ENCODE measurements at regions not wholly inside any gene's neighbourhood (a gene's known extent, or its start where the extent isn't known, plus 50 kb on each side); places are given as distances from the start of the nearest gene placed in this dataset.
"Not testable (repeated sequence)": the region's sequence is repeated elsewhere in the genome, so short reads cannot be mapped to it uniquely, and the experiment has no call there.

GRCh38 chr1:143574891-143575520, 396.8 kb downstream of the FAM72C start:
- DNase-seq = no peak

GRCh38 chr1:143572661-143573060, 399.1 kb downstream of the FAM72C start:
- not testable (repeated sequence) for DNase-seq

- DNase-seq = not testable (repeated sequence)
Observed at GRCh38 chr1:143563761-143564160, 408.0 kb downstream of the FAM72C start.

DNA sequence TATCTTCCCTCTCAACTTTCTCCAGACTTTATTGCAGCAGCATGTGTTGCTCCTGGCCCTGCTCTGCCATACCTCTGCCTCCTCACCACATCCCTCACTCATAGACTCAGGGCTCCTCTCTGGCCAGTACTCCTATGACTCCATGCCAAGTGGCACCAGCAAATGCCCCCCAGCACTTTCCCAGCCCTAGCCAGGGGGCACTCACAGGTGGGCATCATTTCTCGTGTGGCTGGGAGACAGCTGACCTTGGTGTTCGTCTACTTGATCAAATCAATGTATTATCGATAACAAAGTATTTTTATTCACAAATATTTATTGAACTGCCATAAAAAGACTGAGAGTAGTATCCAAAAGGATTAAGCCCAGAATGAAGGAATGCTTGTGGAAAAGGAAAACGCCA, 418.2 kb downstream of the FAM72C start:
- DNase-seq = no peak

- DNase-seq = not testable (repeated sequence)
Observed at GRCh38 chr1:143504703-143505102, 467.1 kb downstream of the FAM72C start.

DNA sequence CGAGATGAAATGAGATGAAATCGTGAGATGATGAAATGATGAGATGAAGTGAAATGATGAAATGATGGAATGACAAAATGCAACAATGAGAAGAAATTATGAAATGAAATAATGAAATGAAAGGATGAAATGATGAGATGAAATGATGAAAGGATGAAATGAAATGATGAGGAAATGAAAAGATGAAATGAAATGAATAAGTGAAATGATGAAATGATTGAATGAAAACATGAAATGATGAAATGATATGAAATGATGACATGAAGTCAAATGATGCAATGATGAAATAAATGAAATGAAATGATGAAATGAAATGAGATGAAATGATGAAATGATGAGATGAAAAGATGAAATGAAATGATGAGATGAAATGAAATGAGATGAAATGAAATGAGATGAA, 467.7 kb downstream of the FAM72C start:
- DNase-seq = not testable (repeated sequence)

DNA sequence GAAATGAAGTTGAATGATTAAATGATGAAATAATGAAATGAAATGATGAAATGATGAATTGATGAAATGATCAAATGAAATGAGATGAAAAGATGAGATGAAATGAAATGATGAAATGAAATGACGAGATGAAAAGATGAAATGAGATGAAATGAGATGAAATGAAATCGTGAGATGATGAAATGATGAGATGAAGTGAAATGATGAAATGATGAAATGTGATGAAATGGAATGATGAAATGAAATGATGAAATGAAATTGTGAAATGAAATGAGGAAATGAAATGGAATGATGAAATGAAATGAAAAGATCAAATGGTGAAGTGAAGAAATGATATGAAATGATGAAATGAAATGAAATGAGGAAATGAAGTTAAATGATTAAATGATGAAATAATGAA, 468.7 kb downstream of the FAM72C start:
- DNase-seq = not testable (repeated sequence)

GRCh38 chr1:143502038-143502437, 469.7 kb downstream of the FAM72C start:
- DNase-seq = not testable (repeated sequence)

DNA sequence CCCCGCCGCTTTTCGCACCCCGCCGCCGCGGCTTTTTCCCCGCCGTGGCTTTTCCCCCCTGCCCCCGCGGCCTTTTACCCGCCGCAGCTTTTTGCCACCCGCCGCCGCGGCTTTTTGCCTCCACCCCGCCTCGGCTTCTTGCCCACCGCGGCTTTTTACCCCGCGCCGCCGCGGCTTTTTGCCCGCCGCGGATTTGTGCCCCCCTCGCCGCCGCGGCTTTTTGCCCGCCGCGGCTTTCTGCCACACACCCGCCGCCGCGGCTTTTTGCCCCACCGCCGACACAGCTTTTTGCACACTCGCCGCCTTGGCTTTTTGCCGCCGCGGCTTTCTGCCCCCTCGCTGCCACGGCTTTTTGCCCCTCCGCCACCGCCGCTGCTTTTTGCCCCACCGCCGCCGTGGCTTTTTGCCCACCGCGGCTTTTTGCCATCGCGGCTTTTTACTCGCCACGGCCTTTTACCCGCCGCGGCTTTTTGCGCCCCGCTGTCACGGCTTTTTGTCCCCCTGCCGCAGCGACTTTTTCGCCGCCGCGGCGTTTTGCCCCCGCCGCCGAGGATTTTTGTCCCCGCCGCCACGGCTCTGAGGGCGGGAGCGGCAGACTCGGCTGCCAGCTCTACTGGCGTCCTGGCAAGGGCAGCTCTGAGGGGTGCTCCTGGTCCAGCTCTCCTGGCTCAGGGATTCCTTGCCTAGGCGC, 473.6 kb downstream of the FAM72C start:
- DNase-seq = not testable (repeated sequence)

DNA sequence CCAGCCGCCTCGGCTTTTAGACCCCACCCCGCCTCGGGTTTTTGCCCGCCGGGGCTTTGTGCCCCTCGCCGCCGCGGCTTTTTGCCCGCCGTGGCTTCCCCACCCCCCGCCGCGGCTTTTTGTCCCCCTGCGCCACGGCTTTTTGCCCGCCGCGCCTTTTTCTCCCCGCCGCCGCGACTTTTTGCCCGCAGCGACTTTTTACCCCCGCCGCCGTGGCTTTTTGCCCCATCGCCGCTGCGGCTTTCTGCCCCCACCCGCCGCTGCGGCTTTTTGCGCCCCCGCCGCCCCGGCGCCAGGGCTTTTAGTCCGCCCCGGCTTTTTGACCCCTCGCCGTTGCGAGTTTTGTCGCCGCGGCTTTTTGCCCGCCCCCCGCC, 474.4 kb downstream of the FAM72C start:
- DNase-seq = no peak

- not testable (repeated sequence) for DNase-seq
Observed at GRCh38 chr1:143496526-143497373, 475.0 kb downstream of the FAM72C start.

Measured in activated CD4-positive, alpha-beta T cell treated with anti-CD3 and anti-CD28 coated beads, Interleukin-2, amount 50 U/mL, for 4 hours (primary cell).